SU-DHL-6 (cell line): ENCODE measurements at regions not wholly inside any gene's neighbourhood (a gene's known extent, or its start where the extent isn't known, plus 50 kb on each side); places are given as distances from the start of the nearest gene placed in this dataset.

Experiments
- CTCF ChIP-seq: fragments of 200-600 bp; sonication (generic); IDR thresholded peaks from one replicate; pipeline ENCODE4 v1.5.1; 2017; ENCODE audit warnings: antibody characterized with exemption, mild to moderate bottlenecking, low read length, moderate library complexity; ENCODE audit not compliant: insufficient read depth, poor library complexity, severe bottlenecking
- EZH2phosphoT487 ChIP-seq: fragments of 200-600 bp; sonication (generic), shearing (Covaris generic); conservative IDR thresholded peaks from 2 replicates; pipeline ENCODE4 v1.6.1; 2018; ENCODE audit warnings: mild to moderate bottlenecking, antibody characterized with exemption, low read length, moderate library complexity, mixed read lengths

- TF ChIP-seq CTCF, result no peak
- no peak for TF ChIP-seq EZH2phosphoT487
Observed at GRCh38 chr3:182139627-182140357, 428.1 kb downstream of the SOX2 start.
